IMR-90 (cell line): ENCODE measurements at regions not wholly inside any gene's neighbourhood (a gene's known extent, or its start where the extent isn't known, plus 50 kb on each side); places are given as distances from the start of the nearest gene placed in this dataset.

Experiments
- ATAC-seq: fragments of 200-7000 bp; cut with Tn5 transposase; 2 replicates; pipeline ENCODE4 v1.9.1; 2020; ENCODE audit warnings: low read depth, mild to moderate bottlenecking, moderate library complexity
- BruUV-seq: library from RNA; stranded (reverse); fragments of 400-500 nt; replicated peaks from 2 replicates; lab custom pipeline; 2021; lab: Mats Ljungman, UMichigan
- CTCF ChIA-PET: fragments of 300-600 bp; formaldehyde crosslinking; extraction: SDS; loops from one replicate; lab custom pipeline; 2021; ENCODE audit warnings: antibody characterized with exemption; lab: Yijun Ruan, JAX
- POLR2A ChIA-PET: fragments of 300-600 bp; sonication (Branson Sonifier 250); formaldehyde crosslinking; loops from one replicate; lab custom pipeline; 2022; ENCODE audit warnings: antibody characterized with exemption; ENCODE audit not compliant: unreplicated experiment; lab: Charles Lee
- DNase-seq: peaks from one replicate; pipeline ENCODE4 v3.0.0; 2013
- H2AFZ ChIP-seq: replicated peaks from 2 replicates; pipeline ENCODE3; 2013; ENCODE audit warnings: low read length, mild to moderate bottlenecking; ENCODE audit not compliant: poor library complexity
- H2AK5ac ChIP-seq: 2 replicates; pipeline ENCODE4 v1.6.1; 2013; ENCODE audit warnings: low read depth, low read length, inconsistent platforms
- H2AK9ac ChIP-seq: replicated peaks from 2 replicates; pipeline ENCODE3; 2013; ENCODE audit warnings: mild to moderate bottlenecking, low read depth, low read length, moderate library complexity; ENCODE audit not compliant: poor library complexity
- H2BK120ac ChIP-seq: 2 replicates; pipeline ENCODE4 v1.6.1; 2013; ENCODE audit warnings: low read depth, low read length, inconsistent platforms
- H2BK15ac ChIP-seq: 3 replicates; pipeline ENCODE4 v1.6.1; 2013; ENCODE audit warnings: low read depth, low read length, inconsistent platforms
- H2BK20ac ChIP-seq: 2 replicates; pipeline ENCODE4 v1.6.1; 2013; ENCODE audit warnings: low read depth, mild to moderate bottlenecking, inconsistent platforms, low read length, moderate library complexity
- H2BK5ac ChIP-seq: 2 replicates; pipeline ENCODE4 v1.6.1; 2013; ENCODE audit warnings: mild to moderate bottlenecking, low read depth, low read length, inconsistent platforms; ENCODE audit not compliant: poor library complexity, severe bottlenecking
- H3K14ac ChIP-seq: replicated peaks from 2 replicates; pipeline ENCODE4 v1.6.1; 2013; ENCODE audit warnings: low read depth, low read length, inconsistent platforms
- H3K18ac ChIP-seq: 2 replicates; pipeline ENCODE4 v1.6.1; 2013; ENCODE audit warnings: low read depth, low read length, control low read depth
- H3K23ac ChIP-seq: 2 replicates; pipeline ENCODE4 v1.6.1; 2013; ENCODE audit warnings: low read depth, low read length, inconsistent platforms
- H3K27ac ChIP-seq: 2 replicates; pipeline ENCODE4 v1.5.1; 2013; ENCODE audit warnings: mild to moderate bottlenecking, control low read depth, low read length; ENCODE audit not compliant: insufficient read depth
- H3K27me3 ChIP-seq: 2 replicates; pipeline ENCODE4 v1.6.1; 2013; ENCODE audit warnings: low read length; ENCODE audit not compliant: control insufficient read depth, insufficient read depth
- H3K36me3 ChIP-seq: 2 replicates; pipeline ENCODE4 v1.6.1; 2013; ENCODE audit warnings: low read length, mixed read lengths; ENCODE audit not compliant: control insufficient read depth, insufficient read depth
- H3K4ac ChIP-seq: 2 replicates; pipeline ENCODE4 v1.6.1; 2013; ENCODE audit warnings: low read depth, low read length, inconsistent platforms
- H3K4me1 ChIP-seq: 2 replicates; pipeline ENCODE4 v1.6.1; 2013; ENCODE audit warnings: low read length, mixed read lengths; ENCODE audit not compliant: control insufficient read depth, insufficient read depth
- H3K4me2 ChIP-seq: 2 replicates; pipeline ENCODE4 v1.6.1; 2013; ENCODE audit warnings: low read depth, mild to moderate bottlenecking, control low read depth, low read length, moderate library complexity
- H3K4me3 ChIP-seq: 2 replicates; pipeline ENCODE4 v1.5.1; 2013; ENCODE audit warnings: low read depth, mild to moderate bottlenecking, control low read depth, low read length, moderate library complexity; ENCODE audit not compliant: insufficient read depth
- H3K56ac ChIP-seq: 2 replicates; pipeline ENCODE4 v1.6.1; 2013; ENCODE audit warnings: low read length, inconsistent platforms; ENCODE audit not compliant: insufficient read depth; ENCODE audit errors: extremely low read depth
- H3K79me1 ChIP-seq, 2 experiments: 2 replicates each; pipeline ENCODE4 v1.6.1; 2013; ENCODE audit warnings: low read length in 2 of 2, inconsistent platforms in 1 of 2, low read depth in 1 of 2
- H3K9ac ChIP-seq: 2 replicates; pipeline ENCODE4 v1.6.1; 2013; ENCODE audit warnings: low read depth, low read length, control low read depth
- H3K9me1 ChIP-seq: 2 replicates; pipeline ENCODE4 v1.6.1; 2013; ENCODE audit warnings: low read length, inconsistent platforms; ENCODE audit not compliant: insufficient read depth
- H3K9me3 ChIP-seq: 2 replicates; pipeline ENCODE4 v1.6.1; 2013; ENCODE audit warnings: low read length; ENCODE audit not compliant: control insufficient read depth, insufficient read depth
- H4K20me1 ChIP-seq: 2 replicates; pipeline ENCODE4 v1.6.1; 2013; ENCODE audit warnings: low read length, inconsistent platforms; ENCODE audit not compliant: insufficient read depth
- H4K5ac ChIP-seq: 2 replicates; pipeline ENCODE4 v1.6.1; 2013; ENCODE audit warnings: mild to moderate bottlenecking, low read depth, low read length, control low read depth
- H4K8ac ChIP-seq, 2 experiments: 2 replicates each; pipeline ENCODE4 v1.6.1; 2013; ENCODE audit warnings: low read depth in 2 of 2, low read length in 2 of 2, control low read depth in 1 of 2, inconsistent platforms in 1 of 2
- H4K91ac ChIP-seq: 2 replicates; pipeline ENCODE4 v1.6.1; 2013; ENCODE audit warnings: low read depth, low read length, inconsistent platforms; ENCODE audit not compliant: insufficient read depth
- BHLHE40 ChIP-seq: fragments of 150-350 bp; IDR thresholded peaks from 2 replicates; pipeline ENCODE4 v1.6.1; 2016; ENCODE audit warnings: mild to moderate bottlenecking, low read depth, low read length
- CEBPB ChIP-seq: IDR thresholded peaks from 2 replicates; pipeline ENCODE4 v1.6.1; 2012; ENCODE audit warnings: low read depth, low read length, improper control_type of control experiment
- CHD1 ChIP-seq: IDR thresholded peaks from 2 replicates; pipeline ENCODE4 v1.6.1; 2012; ENCODE audit warnings: low read depth, low read length, improper control_type of control experiment
- ELK1 ChIP-seq: fragments of 150-350 bp; IDR thresholded peaks from 2 replicates; pipeline ENCODE4 v1.6.1; 2016; ENCODE audit warnings: low read depth, mild to moderate bottlenecking, low read length, moderate library complexity, borderline replicate concordance
- MAZ ChIP-seq: IDR thresholded peaks from 2 replicates; pipeline ENCODE4 v1.6.1; 2012; ENCODE audit warnings: low read depth, mild to moderate bottlenecking, low read length, improper control_type of control experiment, moderate library complexity, borderline replicate concordance
- MXI1 ChIP-seq: IDR thresholded peaks from 2 replicates; pipeline ENCODE4 v1.6.1; 2012; ENCODE audit warnings: low read depth, mild to moderate bottlenecking, low read length, moderate library complexity, borderline replicate concordance
- NFE2L2 ChIP-seq: fragments of 150-350 bp; IDR thresholded peaks from 2 replicates; pipeline ENCODE4 v1.6.1; 2016; ENCODE audit warnings: low read depth, mild to moderate bottlenecking, low read length
- POLR2A ChIP-seq: IDR thresholded peaks from 2 replicates; pipeline ENCODE4 v1.6.1; 2012; ENCODE audit warnings: mild to moderate bottlenecking, low read depth, low read length
- RCOR1 ChIP-seq: IDR thresholded peaks from 2 replicates; pipeline ENCODE4 v1.6.1; 2012; ENCODE audit warnings: mild to moderate bottlenecking, low read length, improper control_type of control experiment; ENCODE audit not compliant: insufficient replicate concordance
- RFX5 ChIP-seq: IDR thresholded peaks from 2 replicates; pipeline ENCODE4 v1.8.0; 2012; ENCODE audit warnings: low read depth, mild to moderate bottlenecking, low read length, moderate library complexity
- SMC3 ChIP-seq: fragments of 150-350 bp; IDR thresholded peaks from 2 replicates; pipeline ENCODE4 v1.6.1; 2016; ENCODE audit warnings: low read depth, mild to moderate bottlenecking, antibody characterized with exemption, low read length, moderate library complexity
- USF2 ChIP-seq: fragments of 150-350 bp; IDR thresholded peaks from 2 replicates; pipeline ENCODE4 v1.6.1; 2017; ENCODE audit warnings: mild to moderate bottlenecking, antibody characterized with exemption, low read length, low read depth
- WGBS, 2 experiments: methylation state at CpG; one replicate each; pipeline versions ENCODE4 v1.1.5 to v1.1.7; 2013; ENCODE audit warnings: missing lambda C conversion rate in 2 of 2; ENCODE audit not compliant: insufficient read length in 1 of 2; ENCODE audit errors: extremely low coverage in 2 of 2; 5-methylcytosine and 5-hydroxymethylcytosine counted together
- dilution Hi-C: fragments of 300-500 bp; cut with HindIII; formaldehyde crosslinking; loops from one replicate; pipeline ENCODE4 v1.14.3; 2018; ENCODE audit warnings: low sequenced_read_pairs; ENCODE audit not compliant: unreplicated experiment
- in situ Hi-C: fragments of 300-500 bp; cut with MboI; formaldehyde crosslinking; loops from 3 replicates; pipeline ENCODE4 v1.14.3; 2019; ENCODE audit warnings: low sequenced_read_pairs, inconsistent platforms, mixed read lengths
- intact Hi-C: fragments of 100-400 bp; cut with micrococcal nuclease; formaldehyde crosslinking; loops from 2 replicates; pipeline ENCODE4 v1.10.0; 2022

GRCh38 chr4:152011469-152011868, 250.7 kb upstream of the GATB start:
- Histone ChIP-seq H3K4ac (no peak overlapping the region), H2BK20ac (no peak overlapping the region), H3K9me1 (no peaks in the 10 kb centered on the region), H2BK15ac (no peak overlapping the region), H3K56ac (no peak overlapping the region), H4K5ac (no peak overlapping the region), H3K14ac (no peak overlapping the region), H2AK5ac (no peak overlapping the region), H2BK5ac (no peak overlapping the region), H3K4me1 (no peaks in the 10 kb centered on the region), H4K91ac (no peak overlapping the region), H3K79me1 (no peaks in the 10 kb centered on the region), H3K18ac (no peak overlapping the region), H3K9me3 (peaks cover 10% of the 10 kb centered on the region), H3K4me3 (no peak overlapping the region), H3K9ac (no peak overlapping the region), H4K8ac (no peak overlapping the region), H3K36me3 (no peaks in the 10 kb centered on the region), H3K4me2 (no peak overlapping the region), H3K23ac (no peak overlapping the region), H2AK9ac (no peak overlapping the region), H4K20me1 (no peaks in the 10 kb centered on the region), H2BK120ac (no peak overlapping the region), H3K27ac (no peak overlapping the region), H3K27me3 (peaks cover 35% of the 10 kb centered on the region), H2AFZ (no peak overlapping the region)
- TF ChIP-seq NFE2L2 (no peak), RFX5 (no peak), BHLHE40 (no peak), USF2 (no peak), SMC3 (no peak), MXI1 (no peak), CHD1 (no peak), ELK1 (no peak), POLR2A (no peak), CEBPB (no peak), RCOR1 (no peak), MAZ (no peak)
- ATAC-seq (no peak), DNase-seq (no peak)
- BruUV-seq: no TSS peak
- dilution Hi-C loops (no loop called here), intact Hi-C loops (no loop called here), in situ Hi-C loops (no loop called here)
- WGBS, 2 experiments: 80% methylated on average over 1 of the region's 7 CpGs; no CpG with 5 or more reads in 1 of the 2 experiments
- ChIA-PET POLR2A (no interaction called here), CTCF (no interaction called here)
